Skin of body (tissue), 1 donor: ENCODE measurements at regions not wholly inside any gene's neighbourhood (a gene's known extent, or its start where the extent isn't known, plus 50 kb on each side); places are given as distances from the start of the nearest gene placed in this dataset.
A peak's percentile ranks its signal among the peaks of the same experiment; 100 is the strongest.
"Not testable (repeated sequence)": the region's sequence is repeated elsewhere in the genome, so short reads cannot be mapped to it uniquely, and the experiment has no call there.

Experiments used
- DNase-seq: peaks from one replicate; lab custom pipeline; 2025; lab: John Stamatoyannopoulos, UW

DNA sequence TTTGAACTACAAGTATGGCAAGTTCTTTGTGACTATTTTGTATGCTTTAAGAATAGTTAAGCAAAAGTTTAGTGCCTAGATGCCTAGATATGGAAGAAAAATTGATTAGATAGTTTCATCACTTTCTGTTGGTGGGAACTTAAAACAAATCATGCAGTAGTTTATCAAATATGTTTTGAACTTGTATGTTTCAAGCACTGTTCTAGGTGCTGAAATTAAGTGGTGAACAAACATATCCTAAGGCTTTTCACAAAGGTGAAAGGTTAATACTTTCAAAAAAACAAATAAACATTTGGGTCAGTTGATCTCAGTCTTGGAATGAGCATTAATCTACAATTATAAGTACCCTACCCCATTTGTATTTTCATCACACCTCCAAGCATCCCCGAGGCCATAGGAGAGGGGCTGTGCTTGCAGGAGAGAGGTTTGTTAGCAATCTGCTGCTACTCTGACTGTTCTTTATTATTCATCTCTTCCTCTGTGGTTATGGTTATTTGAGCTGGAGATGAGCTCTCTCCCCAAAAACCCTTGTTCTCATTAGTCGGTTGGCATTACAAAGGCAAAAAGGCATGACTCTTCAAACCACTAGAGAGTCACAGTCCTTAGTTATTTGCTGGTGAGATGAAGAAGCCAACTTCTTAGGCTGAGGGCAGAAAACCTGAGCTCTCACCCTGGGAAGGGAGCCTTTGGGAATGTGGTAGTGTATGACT, 103.9 kb upstream of the FHL2 start:
- DNase-seq, result no peak

DNA sequence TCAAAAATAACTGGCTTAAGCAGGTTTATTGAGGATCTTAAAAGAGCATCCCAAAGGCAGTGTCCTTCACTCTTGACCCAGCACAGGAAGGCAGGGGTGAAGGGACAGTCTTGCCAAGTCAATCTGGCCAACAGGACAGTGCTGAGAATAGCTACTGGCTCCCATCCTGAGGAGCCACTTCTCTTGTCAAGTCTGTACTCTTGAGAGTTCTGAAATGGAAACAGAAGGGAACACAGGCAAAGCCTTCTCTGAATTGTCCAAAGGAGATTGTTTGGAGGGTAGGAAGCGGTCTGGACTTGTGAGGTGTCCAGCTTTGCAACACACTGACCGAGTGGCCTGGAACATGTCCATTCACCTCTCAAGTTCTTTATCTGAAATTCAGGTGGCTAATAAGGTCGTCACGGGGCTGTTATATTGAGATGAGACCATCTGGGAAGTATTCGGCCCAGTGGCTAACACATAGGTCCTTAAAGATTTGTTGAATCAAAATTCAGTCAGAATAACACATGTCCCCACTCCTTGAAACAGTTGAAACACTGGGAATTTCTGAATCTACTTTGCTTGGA, 99.5 kb upstream of the FHL2 start:
- no peak for DNase-seq

DNA sequence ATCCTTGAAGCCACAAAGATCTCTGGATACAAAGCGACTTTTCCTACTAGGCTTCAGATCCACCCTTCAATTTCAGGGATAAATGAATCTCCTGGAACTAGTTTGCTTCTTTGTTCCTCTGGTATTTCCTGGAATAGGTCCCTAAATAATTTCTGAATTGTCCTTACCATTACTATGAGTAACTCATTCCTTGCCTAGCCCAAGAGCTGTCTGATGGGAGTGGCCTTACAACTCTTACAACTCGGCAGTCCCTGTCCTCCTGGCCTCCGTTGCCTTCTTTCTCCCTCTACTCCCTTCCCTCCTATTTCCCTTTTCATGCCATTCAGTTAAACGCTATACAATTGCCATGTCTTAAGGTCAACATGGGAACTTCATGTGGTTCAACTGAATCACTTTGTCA, 98.2 kb upstream of the FHL2 start:
- DNase-seq, result no peak

DNA sequence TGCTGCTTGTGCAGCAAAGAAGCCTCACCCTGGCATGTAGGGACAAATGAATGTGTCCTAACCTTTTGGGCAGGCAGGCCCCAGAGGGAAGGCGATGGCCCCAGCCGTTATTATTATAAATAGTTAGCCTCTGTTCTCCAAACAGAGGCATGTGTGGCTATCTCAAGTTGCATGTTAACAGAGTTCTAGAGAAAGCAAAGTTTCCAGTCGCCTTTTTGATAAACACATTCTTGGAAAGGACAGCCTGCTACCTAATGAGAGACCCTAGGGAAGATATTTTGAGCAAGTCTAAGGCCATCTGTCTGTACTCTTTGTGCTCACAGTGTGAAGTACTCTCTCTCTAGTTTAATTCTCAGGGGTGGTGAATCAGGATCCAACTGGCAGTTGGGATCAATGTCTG, 97.4 kb upstream of the FHL2 start:
- DNase-seq, result no peak

DNA sequence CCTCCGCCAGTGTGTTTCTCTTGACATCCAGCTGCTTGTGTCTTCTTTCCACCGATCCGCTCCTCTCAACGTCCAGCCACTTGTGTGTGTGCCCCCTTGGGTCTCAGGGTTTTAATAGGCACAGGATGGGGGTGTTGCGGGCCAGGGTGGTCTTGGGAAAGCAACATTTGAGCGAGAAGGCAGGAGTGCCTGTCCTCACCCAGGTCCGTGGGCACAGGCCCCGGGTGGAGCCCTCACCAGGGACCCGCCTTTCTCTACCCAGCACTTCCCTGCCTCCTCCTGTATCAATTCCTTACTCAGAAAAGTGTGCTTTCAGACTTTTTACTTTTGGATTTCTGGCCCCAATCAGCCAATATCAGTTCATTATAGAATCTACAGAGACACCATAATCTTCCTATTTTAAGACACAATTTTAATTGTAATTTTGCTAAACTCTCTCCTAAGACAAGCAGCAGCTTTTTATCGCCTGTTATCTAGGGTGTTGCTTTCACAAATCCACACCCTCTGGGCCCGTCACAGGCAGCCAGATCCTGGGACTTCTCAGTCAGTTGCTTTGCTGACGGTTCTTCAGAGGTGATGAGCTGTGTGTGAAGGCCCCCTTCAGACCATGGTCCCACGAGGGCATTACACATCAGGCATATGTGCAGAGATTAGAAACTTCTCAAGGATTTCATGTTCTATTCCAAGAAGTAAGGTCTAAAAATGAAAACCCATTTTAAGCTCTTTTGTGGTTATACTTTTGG, 96.0 kb upstream of the FHL2 start:
- no peak for DNase-seq

DNA sequence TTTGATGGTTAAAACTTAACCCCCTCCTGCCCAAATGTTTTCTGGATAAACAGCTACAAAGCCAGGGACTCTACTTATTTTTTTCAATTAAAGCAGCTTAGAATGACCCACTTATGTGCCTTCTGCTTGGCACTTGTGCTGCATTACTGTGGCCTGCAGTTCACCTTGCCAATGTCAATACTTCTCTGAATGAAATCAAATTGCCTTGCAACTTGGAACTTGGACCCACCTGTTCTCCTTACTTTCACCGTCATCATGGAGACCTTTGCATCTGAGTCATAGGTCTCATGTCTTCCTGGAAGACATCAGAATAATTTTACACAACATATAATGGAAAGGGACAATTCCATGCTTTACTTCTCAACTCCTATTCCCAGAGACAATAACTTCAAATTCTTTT, 92.1 kb upstream of the FHL2 start:
- no peak for DNase-seq

DNA sequence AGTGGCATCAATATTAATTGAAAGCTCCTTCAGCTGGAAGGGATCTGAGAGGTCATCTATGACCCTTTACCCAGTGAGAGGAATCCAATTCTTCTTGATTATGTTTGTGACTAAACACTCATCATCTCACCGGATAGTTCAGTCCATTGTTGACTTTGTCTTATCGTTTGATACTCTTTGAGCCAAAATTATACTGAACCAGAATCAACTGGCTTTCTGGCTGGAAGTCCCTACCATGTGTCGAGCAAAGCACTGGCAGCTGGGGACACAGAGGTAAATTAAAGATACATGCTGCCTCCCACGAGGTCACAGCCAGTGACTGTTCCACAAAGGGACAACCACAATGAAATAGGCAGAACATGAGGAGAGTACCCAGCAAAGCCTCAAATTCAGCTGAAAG, 91.4 kb upstream of the FHL2 start:
- DNase-seq, result no peak

DNA sequence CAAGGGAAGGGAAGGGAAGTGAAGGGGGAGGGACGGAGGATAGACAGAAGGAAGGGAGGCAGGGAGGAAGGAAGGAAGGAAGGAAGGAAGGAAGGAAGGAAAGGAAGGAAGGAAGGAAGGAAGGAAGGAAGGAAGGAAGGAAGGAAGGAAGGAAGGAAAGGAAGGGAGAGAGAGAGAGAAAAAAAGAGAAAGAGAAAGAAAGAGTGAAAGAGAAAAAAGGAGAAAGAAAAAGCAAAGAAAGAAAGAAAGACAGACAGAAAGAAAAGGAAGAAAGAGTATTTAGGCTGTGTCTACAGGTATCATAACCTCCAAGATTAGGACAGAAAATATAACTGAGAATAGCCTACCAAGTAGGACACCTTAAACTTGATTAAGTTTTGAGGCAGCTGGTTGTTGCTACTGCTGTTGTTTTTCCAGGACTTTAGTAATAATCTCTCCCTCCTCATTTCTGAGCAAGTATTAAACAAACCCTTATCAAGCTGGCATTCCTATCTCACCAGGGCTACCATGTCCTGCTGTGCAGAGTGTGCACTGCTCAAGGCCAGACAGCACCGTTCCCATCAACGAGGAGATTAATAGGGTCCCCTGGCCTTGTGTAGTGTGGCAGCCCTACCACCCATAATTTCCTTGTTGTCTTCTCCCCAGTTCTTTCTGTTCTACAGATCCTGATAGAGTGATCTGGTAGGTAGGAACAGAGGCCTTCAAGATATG, 90.5 kb upstream of the FHL2 start:
- no peak for DNase-seq

DNA sequence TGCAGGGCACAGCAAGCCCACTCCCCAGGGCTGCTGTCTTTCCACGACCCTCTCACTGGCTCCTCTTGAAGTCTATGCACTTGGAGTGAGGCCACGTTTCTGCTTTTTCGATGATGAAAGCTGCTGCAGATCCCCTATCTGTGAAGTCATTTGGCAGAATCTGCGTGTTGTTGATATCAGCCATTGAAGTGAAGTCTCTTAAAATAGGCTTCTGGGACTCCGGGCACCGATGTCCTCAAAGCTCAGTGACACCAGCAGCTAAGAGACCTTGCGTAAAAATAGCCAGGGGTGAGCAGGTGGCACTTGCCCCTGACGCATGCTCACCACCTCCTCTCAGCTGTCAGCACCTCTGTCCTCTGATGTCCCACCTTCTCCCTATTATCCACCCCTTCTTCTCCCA, 89.4 kb upstream of the FHL2 start:
- no peak for DNase-seq

DNA sequence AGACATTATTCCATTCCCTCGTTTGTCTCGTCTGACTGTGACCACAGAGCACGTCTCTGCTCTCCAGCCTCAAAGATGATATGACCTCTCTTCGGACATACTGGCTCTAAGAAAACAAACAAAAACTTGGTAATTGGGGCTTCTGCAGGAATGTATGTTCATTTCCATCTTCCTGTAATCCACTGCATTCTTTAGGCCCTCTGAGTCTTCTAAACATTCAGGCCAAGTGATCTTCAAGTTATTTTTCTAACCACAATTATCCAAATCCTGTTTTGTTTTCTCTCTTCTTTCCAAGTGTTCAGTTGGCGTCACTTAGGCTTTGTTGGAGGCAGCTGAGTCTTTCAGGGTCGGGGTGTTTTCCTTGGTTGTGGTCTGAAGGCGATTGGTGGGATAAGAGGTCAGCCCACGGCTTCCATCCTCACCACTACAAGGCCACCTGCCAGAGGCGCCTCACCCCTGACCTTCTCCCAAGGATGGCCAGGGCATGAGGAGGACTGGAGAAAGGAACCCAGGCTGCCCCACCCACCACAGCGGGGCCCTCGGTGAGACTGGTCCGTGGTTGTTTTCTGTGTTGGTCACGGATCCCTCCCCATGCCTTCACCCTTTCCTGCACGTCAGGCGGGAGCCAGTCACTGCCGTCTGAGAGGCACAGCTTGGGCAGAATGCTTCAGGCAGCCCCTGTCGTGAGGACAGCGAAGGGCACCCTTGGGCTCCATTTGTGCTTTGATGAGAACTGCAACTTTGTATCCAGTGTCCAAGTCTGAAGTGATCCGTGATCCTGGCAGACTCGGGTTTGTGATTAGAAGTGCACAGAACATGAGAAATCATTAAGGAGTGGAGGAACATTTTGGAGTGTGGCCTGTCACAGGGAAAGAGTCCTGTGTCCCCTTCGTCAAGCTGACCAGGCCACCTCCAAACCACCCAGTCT, 88.6 kb upstream of the FHL2 start:
- DNase-seq, result peak; percentile 38

DNA sequence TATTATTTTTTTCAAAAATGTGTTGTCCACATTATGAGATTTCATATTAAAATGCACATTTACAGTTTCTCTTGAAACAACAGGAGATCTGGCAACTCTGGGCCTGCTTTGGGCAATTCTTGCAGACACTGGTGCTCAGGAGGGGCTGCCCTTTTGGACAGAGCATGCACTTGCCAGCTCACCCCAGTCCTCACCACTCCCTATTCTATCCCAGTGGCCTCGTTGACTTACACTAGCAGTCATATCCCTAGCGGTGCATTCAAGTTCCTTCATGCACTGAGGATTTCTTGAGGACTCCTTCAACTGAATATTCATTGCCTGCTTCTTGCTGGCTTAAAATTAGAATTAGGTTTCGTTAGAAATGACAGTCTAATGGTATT, 87.9 kb upstream of the FHL2 start:
- DNase-seq, result no peak

DNA sequence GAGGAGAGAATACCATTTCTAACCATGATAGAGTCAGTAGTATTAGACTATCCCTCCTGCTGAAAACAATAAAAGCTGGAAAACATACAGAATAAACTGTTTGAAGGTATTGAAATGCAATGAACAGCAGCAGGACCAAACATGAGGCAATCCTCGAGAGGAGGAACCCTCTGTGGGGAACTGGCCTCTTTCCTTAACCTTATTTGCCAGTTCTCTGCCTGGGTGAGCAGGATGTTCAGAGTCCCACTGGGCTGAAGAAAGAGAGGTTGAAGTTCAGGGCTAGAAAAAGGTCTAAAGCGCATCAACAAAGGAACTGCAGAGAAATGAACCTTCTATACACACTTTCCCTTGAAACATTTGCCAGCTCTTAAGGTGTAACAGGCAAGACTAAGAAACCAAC, 79.8 kb upstream of the FHL2 start:
- no peak for DNase-seq

DNA sequence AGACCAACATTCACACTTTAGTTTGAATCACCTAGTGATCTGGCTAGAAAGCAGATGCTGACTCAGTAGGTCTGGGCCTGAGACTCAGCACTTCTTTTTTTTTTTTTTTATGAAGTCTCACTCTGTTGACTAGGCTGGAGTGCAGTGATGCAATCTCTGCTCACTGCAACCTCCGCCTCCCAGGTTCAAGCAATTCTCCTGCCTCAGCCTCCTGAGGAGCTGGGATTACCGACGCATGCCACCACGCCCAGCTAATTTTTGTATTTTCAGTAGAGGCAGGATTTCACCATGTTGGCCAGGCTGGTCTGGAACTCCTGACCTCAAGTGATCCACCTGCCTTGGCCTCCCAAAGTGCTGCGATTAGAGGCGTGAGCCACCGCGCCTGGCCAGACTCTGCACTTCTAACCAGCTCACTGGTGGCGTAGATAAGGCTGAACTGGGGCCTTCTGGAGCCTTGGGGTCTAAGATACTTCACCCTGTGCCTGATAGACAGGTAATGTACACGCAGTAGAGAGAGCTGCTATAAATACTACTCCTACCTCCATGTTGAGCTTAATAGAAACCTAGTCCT, 78.3 kb upstream of the FHL2 start:
- not testable (repeated sequence) for DNase-seq

DNA sequence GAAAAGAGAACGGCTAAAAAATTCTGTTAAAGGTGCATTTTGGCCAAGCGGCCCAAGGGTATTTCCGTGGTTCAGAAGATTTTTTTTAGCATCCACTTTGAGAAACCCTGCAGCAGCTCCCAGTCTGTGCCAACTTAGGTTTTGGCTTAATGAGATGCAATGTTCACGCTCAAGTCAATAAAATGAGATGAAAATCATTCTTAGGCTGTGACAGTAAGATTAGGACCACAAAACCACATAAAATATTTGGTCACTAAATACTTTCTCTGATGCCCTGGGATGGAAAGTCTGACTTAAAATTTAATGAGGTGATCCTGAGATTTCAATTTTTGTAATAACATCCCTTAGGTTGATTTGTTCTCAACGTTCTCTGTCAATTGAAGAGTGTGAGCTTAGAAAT, 74.2 kb upstream of the FHL2 start:
- no peak for DNase-seq

DNA sequence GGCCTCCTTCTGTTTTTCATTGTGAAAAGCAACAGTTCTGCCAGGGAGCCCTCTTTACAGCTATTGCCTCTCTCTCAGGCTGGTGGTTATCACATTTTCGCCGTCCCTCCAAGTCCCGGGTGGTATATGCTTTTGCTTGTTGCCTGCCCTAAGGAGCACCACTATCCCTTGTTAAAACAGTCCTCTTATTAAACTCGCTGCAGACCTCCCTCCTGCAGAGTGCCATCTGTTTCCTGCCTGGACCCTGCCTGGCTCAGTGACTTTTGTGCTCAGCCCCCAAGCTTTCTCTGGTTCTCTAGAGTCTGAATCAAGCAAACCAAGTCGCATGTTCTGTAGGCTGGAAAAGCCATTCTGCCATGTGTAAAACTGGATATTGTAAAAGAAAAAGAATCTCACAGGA, 72.1 kb upstream of the FHL2 start:
- DNase-seq, result no peak

DNA sequence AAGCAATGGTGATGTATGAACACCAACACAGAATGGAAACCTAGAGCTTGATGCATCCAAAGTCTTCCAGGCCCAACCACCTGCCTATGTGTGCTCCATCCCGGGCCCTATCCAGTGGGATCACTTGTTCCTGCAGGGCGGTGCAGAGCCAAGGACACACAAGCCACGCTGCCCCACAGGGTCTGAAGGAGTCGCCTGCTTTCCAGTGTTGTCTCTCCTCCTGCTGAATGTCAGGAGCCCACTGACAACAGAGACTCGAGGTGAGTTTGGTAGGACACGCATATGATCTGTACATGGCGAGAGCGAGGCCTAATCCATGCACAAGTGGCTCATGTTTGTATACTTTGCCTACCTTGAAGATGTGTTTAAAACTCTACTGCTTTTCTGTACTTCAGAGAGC, 70.9 kb upstream of the FHL2 start:
- no peak for DNase-seq

DNA sequence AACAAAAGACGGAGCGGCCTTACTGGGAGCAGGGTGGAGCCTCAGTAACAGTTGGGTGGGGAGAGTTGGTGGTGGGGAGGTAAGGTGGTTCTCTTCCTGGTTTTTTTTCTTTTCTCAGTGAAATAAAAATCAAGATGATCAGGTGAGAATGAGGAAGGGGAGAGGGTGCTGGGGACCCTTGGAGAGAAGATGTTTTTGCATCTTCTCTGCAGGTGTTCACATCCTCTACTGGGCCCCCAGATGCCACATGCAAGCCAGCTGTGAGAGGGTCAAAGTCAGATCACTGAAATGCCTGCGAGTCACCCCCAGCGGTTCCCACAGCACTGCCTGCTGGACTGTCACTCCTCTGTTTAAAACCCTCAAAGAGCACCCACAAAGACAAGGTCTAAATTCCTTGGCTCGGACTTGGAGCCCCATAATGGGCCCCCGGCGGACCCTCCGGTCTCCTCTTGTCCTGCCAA, 69.8 kb upstream of the FHL2 start:
- no peak for DNase-seq

DNA sequence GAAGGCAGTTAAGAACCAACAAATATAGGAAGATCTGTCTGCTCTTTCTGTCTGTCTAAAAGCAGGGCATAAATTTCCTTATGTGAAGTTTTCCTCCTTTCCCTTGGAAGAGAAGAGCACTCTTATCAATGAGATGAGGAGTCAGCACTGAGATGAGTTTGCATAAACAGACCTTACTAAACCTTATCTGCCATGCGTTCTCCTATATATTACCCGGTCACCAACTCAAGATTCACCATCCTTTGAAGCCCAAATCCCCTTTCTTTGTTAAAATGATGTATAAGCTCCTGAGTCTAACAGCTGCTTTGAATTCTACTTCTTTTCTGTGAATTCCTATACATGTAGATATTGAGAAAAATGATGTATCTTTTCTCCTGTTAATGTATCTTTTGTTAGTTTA, 65.5 kb upstream of the FHL2 start:
- DNase-seq, result no peak

DNA sequence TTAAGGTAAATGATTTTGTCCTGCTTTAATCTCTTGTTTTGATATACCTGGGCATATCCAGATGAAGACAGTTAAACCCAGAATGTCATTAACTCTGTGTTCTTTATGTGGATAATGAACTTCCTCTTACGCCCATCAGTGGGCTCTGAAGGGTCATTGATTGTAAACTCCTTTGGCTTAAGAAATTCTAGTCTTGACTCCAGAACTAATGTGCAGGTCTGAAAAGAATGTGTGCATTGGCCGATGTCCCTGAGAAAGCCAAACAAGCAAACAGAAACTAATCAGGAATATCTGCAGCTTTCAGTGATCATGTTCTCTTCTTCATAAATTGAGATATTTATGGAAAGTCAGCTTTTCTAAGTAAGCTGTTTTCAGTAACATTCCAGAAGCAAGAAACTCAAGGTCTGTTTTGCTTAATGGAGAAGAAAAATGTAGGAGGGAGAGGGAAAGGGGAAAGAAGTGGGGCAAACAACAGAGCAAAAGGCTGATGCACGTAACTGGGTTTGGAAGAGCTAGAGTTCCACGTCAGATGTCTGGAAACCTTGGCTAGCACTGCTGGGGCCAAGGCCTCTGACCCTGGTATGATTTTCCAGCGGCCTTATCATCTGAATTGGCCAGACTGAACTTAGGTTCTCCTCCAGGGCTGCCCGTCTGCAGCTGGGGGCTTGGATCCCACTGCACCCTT, 61.3 kb upstream of the FHL2 start:
- no peak for DNase-seq

DNA sequence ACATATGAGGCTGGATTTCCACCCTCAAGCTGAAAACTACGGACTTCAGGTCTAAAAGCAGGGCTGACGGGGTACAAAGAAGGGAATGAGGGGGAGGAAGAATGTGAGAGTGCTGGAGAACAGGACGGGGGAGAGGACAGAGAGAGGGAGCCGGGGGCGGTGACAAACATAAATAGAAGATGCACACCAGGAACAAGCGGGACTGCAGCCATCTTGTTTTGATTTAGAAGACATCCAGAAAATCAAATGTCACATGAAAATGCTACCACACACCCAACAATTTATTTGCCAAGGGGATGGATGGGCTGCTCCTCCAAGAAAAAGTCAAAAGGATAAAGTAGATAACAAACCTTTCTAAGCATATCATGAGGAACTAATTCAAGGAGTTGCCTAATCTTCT, 59.2 kb upstream of the FHL2 start:
- no peak for DNase-seq
